ELF-1 (cell line): ENCODE measurements at regions not wholly inside any gene's neighbourhood (a gene's known extent, or its start where the extent isn't known, plus 50 kb on each side); places are given as distances from the start of the nearest gene placed in this dataset.

Experiments
- DNase-seq: peaks from one replicate; pipeline ENCODE4 v3.0.0-alpha.2; 2016; ENCODE audit warnings: low read depth, low spot score

GRCh38 chr10:123573236-123574108 lies 92.7 kb upstream of the GPR26 start:
- DNase-seq, result peak; percentile 96

- DNase-seq, result no peak
Measured at GRCh38 chr10:123574109-123574698, 92.0 kb upstream of the GPR26 start.

- DNase-seq, result no peak
Measured at GRCh38 chr10:123575105-123575504, 91.0 kb upstream of the GPR26 start.

GRCh38 chr10:123576706-123577105 lies 89.4 kb upstream of the GPR26 start:
- no peak for DNase-seq

- DNase-seq, result no peak
Measured at GRCh38 chr10:123577921-123578461, 88.2 kb upstream of the GPR26 start.

GRCh38 chr10:123578721-123579120 lies 87.4 kb upstream of the GPR26 start:
- no peak for DNase-seq

- DNase-seq, result no peak
Measured at GRCh38 chr10:123579675-123580074, 86.5 kb upstream of the GPR26 start.

- DNase-seq, result no peak
Measured at GRCh38 chr10:123580426-123580825, 85.7 kb upstream of the GPR26 start.

GRCh38 chr10:123581656-123582055 lies 84.5 kb upstream of the GPR26 start:
- no peak for DNase-seq

GRCh38 chr10:123582084-123582989 lies 83.8 kb upstream of the GPR26 start:
- peak; percentile 88 for DNase-seq

GRCh38 chr10:123583639-123584418 lies 82.3 kb upstream of the GPR26 start:
- DNase-seq, result peak; percentile 92

- DNase-seq, result no peak
Measured at GRCh38 chr10:123584419-123584775, 81.8 kb upstream of the GPR26 start.

- DNase-seq, result no peak
Measured at GRCh38 chr10:123585477-123586445, 80.4 kb upstream of the GPR26 start.

GRCh38 chr10:123587110-123587509 lies 79.0 kb upstream of the GPR26 start:
- no peak for DNase-seq

GRCh38 chr10:123588386-123588914 lies 77.7 kb upstream of the GPR26 start:
- DNase-seq, result no peak

- no peak for DNase-seq
Measured at GRCh38 chr10:123595661-123596060, 70.5 kb upstream of the GPR26 start.

- DNase-seq, result no peak
Measured at GRCh38 chr10:123597676-123598075, 68.5 kb upstream of the GPR26 start.

- no peak for DNase-seq
Measured at GRCh38 chr10:123599366-123599849, 66.7 kb upstream of the GPR26 start.

- no peak for DNase-seq
Measured at GRCh38 chr10:123600177-123600576, 66.0 kb upstream of the GPR26 start.

GRCh38 chr10:123603130-123603529 lies 63.0 kb upstream of the GPR26 start:
- DNase-seq, result no peak
